HuH-7.5 (cell line): ENCODE measurements at regions not wholly inside any gene's neighbourhood (a gene's known extent, or its start where the extent isn't known, plus 50 kb on each side); places are given as distances from the start of the nearest gene placed in this dataset.
"Not testable (repeated sequence)": the region's sequence is repeated elsewhere in the genome, so short reads cannot be mapped to it uniquely, and the experiment has no call there.

Source experiments
- DNase-seq: peaks from one replicate; pipeline ENCODE4 v3.0.0; 2011; ENCODE audit warnings: low spot score

DNA sequence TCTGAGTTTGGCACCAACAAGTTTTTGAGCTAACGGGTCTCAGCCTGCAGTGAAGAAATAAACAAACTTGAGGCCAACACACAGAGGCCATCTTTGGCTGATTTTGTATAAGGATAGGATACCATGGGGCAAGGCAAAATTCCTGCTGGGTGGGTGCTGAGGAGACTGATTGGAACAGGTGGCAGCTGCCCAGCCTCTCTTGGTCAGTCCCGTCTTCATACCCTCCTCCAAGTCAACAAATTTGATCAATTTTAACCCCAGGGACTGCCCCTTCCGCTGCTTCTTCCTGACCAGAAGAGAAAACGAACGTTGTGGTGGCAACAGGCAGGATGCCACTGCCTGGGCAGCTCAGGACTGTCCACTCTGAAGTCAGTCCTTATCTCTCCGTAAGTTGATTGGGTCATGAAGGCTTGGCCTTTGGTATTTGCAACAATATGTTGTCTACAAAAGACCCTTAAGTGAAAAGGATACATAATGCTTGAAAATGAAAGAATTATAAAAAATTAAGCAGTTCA is 139.3 kb downstream of the SPP2 start:
- DNase-seq, result no peak

DNA sequence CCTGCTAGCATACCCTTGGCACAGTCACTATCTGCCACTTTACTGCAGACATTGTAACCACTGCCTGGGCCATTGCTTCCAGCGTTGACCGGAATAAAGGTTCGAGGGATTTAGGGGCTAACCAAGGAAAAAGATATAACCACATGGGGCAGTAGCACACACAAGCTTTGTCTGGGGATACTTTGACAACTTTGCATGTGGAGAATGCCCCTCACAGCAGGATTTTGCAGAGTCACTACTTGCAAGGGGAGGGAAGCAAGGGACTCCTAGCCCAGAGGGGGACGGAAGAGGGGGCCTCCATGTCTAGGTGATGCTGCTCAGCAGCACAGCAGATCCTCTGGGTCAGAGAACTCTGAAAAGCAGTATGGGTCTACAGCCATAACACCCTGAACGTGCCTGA is 138.7 kb downstream of the SPP2 start:
- DNase-seq, result no peak

DNA sequence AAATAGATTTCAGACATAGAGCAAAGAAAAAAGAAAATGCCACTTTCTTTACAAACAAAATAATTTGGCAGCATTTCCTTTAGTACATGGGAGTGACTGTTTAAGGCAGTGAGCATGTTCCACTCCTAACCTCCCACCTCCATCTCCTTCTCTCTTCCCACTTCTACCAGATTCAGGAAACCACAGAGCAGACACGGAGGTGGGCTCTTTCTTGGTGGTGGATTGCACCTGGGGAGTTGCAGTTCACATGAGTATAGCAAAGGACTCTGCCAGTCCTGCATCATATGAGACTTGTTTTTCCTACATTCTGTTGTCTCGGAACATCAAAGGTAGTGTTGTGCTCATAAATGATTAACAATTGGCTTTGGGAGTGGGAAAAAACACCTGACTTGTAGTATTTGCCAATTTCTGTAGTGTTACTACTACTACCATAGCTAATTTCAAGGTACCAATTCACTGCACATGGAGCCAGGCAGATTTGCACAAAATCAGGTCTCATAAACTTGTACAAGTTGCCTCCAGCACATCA is 137.2 kb downstream of the SPP2 start:
- no peak for DNase-seq

DNA sequence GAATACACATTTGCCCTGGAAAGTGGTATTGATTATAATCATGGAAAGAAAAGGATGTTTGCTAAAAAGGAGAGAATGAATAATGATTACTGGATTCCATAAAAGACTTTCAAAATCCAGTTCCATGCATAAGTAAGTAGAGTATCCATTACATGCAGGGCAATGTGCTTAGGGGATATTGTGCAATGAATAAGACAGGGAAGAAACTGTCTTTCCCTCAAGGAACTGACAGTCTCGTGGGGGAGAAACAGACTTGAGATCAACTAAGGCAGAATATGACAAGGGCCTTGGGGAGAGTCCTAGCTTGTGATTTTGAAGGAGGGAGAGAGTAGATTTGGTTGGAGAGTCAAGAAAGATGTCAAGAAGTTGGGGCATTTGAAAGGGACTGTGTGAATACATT is 130.6 kb downstream of the SPP2 start:
- DNase-seq, result no peak

DNA sequence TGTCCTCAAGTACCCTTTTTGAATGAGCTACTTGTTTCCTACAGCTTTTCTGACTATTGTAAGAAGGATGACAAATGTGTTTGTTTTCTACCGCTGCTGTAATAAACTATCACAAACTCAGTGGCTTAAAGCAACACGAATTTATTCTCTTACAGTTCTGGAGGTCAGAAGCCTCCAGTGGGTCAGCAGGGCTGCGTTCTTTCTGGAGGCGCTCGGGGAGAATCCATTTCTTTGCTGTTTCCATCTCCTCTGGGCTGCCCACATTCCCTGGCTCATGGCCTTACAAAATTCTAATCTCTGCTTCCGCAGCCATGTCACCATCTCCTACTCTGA is 128.5 kb downstream of the SPP2 start:
- DNase-seq, result no peak

DNA sequence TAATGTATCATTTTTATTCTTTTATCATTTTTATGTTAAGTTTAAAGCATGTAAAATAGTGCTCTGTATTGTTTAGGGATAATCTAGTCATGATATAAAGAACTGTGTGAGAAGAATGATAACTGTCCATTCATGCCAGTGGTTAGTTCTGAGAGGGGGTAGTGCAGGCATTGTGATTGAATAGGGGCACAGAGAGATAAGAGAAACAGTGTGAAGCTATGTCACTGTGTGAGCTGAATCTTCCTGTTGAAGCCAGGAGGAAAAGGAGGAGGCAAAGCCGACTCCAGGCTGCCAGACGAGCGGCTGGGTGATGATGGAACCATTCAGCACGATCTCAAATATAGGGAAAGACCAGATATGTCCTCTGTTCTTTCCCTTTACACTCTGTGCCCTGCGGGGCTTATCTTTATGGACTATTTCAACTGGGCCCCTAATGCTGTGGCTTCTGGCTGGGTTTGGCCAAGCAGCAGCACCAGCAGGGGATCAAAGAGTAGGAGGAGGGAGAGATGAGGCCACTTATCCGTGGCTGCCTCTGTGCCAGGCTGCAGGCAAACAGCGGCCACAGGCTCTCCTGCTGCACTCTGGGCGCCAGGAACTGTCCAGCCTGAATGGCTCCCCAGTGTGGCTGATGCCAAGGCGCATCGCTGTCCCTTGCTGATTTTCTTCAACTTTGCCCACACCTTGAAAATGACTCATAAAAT is 128.0 kb downstream of the SPP2 start:
- no peak for DNase-seq

DNA sequence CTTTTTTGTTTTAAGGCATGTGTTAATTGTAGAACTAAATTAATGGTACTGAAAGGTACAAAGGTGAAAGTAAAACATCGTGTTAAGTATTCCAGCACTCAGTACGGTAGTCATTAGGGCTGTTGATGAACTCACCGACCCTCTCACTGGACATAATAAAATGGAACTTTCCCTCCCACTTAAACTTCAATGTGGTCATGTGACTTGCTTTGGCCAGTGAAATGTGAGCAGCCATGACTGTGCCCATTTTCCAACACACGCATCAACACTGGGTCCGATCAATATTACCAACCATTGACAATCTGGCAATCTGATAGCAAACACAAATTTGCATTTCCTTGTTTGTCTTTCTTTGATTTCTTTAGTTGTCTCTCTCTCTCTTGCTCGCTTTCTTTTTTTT is 125.1 kb downstream of the SPP2 start:
- DNase-seq, result no peak

DNA sequence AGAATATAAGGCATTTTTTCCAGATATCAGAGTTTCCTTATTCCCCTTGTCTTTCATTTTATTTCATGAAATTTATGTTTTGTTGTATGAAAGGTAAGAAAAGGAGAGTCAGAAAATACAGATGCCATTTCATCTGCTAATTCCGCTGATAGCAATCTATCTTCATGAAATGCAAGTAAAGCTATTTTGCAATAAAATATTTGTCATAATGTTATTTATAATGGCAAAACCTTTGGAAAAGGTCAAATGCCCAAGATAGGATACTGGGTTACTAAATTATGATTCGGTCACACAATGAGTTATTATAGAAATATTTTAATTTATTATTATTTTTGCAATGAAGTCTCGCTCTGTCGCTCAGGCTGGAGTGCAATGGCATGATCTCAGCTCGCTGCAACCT is 124.2 kb downstream of the SPP2 start:
- no peak for DNase-seq

DNA sequence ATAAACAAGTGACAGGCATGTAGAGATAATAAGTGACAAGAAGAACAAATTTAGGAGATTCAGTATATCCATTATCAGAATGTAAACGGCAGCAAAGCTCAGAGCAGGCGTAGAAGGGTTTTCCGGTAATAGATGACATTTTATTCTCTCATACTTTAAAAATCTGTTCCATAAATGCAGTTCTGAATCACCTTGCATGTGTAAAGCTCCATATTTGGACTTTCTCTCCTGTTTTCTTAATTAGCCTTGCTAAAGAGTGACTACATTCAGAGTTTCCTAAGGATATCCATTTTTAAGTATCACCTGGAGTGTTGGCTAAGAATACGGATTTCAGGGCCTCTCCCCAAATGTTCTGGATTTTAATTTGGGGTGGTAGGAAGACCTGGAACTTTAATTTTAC is 122.0 kb downstream of the SPP2 start:
- DNase-seq, result no peak

DNA sequence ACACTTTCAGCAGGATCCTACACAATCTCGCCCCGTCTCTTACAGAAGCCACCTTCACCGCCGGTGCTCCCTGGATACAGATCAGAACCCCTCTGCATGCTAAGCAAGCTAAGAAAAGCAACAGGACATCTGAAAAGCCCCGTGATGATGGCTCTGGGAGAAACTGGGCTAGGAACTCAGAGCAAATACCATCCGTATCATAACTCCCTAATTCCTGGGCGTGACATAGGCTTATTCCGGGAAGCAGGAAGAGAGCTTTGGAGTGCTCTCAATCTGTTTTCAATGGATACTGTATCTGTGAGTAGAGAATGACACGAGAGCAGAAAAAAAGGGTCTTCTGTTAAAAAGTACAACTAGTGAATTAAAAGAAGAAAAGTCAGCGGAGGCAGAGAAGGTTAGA is 121.6 kb downstream of the SPP2 start:
- no peak for DNase-seq

DNA sequence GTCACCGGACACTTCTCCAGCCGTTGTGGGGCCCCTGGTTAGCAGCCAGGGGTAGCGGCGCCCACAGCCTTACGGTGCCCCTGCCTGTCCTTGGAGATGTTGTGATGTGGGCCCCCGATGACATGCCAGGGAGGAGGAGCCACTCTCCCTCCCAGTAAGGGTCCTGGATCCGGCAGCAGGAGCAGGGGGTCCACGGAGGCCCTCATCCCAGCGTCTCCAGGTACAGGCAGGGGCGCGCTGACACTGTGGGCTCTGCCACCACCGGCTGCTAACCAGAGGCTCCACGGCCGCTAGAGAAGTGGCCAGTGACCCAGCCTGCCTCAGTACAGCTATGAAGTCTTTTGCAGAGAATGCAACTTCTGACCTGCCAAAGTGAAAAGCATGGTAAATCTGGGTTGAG is 121.2 kb downstream of the SPP2 start:
- DNase-seq, result no peak

DNA sequence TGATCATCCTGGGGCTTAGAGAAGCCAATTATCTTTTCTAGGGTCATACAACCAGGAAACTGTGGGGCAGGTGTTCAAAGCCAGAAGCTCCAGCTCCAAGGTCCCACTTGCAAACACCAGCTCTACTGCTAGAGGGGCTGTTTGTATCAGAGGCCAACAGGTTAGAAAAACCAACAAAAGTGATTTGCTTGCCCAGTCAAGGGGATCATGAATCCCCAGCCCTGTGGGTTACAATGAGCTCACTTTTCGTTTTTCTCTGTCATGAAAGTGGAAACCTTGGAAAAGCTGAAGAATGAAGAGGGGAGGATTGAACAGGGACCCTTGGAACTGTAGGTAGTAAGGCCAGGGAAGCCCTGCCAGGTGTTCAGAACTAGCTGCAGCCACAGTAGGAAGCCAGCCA is 119.2 kb downstream of the SPP2 start:
- no peak for DNase-seq

DNA sequence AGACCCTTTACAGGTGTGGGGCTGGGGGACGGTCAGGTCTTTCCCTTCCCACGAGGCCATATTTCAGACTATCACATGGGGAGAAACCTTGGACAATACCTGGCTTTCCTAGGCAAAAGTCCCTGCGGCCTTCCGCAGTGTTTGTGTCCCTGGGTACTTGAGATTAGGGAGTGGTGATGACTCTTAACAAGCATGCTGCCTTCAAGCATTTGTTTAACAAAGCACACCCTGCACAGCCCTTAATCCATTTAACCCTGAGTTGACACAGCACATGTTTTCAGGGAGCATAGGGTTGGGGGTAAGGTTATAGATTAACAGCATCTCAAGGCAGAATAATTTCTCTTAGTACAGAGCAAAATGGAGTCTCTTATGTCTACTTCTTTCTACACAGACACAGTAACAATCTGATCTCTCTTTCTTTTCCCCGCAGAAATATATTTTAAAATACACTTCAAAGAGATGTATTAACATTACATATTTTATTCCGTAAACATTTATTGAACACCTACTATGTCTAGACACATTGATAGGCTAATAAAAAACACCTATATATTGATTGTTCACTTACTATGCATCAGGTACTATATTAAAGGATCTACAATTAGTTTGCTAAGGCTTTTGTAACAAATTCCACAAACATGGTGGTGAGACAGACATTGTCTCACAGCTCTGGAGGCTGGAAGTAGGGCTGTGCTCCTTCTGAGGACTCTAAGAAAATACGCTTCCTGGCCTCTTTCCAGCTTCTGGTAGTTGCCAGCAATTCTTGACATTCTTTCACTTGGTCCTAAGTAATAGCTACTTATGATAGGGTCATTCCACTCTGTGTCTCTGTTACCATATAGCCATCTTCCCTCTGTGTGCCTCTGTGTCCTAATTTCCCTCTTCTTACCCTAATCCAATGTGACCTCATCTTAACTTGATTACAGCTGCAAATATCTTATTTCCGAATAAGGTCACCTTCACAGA is 118.4 kb downstream of the SPP2 start:
- DNase-seq, result not testable (repeated sequence)

DNA sequence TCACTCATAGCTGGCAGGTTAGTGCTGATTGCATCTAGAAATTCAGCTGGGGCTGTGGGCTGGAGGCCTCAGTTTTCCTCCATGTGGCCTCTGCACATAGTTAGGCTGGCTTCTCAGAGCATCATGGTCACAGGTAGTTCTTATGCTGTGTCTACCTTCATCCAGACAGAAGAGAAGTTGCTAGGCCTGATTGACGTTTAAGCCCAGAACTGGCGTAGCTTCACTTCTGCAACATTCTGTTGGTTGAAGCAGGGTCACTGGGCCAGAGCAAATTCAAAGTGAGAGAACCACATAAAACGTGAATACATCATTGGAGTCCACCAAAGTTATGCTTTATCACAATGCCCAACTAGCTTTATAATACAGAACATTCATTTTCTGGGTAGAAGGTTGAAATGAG is 116.0 kb downstream of the SPP2 start:
- no peak for DNase-seq

DNA sequence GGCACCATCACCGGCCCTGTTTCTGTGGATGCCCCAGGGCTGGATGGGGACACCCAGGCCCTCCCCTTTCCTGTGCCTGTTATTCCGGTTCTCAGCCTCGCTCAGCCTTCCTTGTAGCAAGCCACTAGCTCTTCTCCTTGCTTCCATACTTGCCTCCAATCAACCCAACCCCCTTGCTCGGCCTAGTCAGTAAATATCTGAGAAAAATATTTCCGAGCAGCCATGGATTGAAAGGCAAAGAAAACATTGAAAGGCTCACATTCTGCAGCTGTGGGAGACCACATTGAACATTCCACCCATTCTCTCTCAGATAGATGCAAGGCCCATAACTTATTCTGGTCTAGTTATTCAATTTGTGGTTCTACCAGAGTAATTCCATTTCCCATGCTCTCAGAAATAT is 114.9 kb downstream of the SPP2 start:
- no peak for DNase-seq

DNA sequence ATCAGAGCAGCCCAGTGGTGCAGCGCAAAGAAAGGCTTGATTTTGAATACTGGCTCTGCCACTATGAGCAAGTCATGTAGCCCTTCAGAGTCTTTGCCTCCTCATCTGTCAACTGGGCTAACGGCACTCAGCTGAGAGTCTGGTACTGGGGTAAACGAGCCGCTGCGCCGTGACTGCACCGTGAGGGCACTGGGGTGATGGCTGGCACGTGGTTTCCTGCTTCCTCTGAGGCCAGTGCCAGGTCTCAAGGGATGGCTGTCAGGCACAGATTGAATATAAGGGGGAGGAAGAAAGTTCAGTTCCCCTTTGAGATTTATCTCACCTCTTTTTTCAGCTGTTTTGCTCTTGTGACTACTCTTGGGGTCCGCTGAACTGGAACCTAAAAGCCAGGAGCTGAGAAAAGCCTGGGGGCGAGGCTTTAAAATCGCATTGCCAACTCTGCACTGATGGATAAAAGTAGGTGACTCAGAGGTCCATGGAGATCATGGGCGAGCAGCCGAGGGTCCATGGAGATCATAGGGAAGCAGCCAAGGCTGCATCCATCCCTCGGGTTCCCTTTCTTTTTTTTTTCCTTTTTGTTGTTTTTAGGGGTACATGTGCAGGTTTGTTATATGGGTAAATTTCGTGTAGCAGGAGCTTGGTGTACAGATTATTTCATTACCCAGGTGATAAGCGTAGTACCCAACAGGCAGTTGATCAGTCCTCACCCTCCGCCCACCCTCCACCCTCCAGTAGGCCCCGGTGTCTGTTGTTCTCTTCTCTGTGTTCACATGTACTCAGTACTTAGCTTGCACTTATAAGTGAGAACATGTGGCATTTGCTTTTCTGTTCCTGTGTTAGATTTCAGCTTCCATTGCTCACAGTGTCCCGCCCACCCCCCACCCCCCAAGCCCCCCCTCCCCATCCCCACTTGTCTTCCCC is 114.3 kb downstream of the SPP2 start:
- DNase-seq, result no peak

DNA sequence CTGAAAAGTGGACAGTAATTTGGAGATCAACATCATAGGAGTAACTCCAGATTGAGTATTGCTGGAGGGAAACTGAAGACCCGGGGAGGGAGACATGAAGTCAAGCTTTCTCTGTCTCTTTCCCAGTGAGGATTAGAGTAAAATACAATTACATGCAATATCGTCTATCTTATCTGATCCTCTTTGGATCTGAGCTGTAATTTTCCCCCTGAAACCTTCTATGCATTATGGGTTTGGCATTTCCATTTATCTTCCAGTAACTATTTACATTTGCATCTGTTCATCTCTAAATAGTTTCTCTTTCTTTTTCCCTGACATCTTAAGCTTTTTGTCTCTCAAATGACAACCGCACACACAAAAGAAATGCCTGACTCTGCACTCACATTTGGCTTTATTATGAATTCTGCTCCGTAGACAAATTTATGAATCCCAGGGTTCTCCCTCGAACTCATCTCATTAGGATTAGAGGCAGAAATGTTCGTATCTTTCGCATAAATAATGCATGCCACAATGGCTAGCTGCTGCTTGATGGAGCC is 113.1 kb downstream of the SPP2 start:
- no peak for DNase-seq

DNA sequence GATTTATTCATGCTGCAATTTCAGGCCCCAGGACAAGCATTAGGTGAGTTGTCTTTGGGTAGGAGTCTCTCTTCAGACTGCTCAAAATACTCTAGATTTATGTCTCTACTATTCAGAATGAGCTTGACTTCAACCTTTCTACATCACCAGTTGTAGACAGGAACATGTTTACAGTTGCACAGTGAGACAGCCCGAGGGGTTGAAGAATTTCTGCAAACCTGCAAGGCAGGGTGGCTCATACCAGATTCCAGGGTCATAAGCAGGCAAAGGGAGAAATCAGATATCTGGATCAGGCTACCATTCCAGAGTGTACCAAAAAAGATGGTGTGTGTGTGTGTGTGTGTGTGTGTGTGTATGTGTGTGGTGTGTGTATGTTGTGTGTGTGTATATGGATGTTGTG is 112.4 kb downstream of the SPP2 start:
- DNase-seq, result no peak

DNA sequence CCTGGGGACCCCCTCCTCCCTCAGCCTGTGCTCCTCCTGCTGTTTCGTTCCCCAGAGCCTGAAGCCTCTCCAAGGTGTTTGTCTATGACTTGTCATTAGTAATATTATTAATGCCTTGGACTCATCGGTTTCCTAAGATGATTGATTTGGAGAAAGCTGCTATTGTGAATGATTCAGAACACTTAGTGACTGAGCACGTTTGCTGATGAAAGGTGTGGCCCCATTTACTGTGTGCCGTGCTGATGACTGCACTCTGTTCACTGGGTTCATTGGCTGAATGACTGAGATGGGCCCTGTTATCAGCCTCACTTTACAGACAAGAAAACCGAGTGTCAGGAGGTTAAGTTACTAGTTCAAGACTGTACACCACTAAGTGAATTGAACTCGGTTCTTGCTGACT is 111.4 kb downstream of the SPP2 start:
- no peak for DNase-seq

DNA sequence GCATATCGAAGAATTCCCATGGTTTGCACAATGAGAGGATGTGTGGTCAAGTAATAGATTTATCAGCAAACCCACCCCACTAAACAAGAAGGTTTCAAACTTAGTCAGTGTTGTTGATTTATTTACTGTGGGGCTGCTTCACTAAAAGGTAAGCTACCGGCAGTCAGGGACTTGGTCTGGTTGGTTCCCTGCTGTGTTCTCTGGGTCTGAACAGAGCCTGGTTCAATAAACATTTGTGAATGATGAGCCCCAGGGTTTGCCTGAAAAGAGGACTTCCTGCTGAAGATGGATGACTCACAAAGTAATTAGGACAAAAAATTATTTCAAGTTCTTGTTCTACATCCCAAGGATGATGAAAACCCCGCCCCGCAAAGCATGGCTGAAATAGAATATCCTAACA is 108.3 kb downstream of the SPP2 start:
- no peak for DNase-seq

DNA sequence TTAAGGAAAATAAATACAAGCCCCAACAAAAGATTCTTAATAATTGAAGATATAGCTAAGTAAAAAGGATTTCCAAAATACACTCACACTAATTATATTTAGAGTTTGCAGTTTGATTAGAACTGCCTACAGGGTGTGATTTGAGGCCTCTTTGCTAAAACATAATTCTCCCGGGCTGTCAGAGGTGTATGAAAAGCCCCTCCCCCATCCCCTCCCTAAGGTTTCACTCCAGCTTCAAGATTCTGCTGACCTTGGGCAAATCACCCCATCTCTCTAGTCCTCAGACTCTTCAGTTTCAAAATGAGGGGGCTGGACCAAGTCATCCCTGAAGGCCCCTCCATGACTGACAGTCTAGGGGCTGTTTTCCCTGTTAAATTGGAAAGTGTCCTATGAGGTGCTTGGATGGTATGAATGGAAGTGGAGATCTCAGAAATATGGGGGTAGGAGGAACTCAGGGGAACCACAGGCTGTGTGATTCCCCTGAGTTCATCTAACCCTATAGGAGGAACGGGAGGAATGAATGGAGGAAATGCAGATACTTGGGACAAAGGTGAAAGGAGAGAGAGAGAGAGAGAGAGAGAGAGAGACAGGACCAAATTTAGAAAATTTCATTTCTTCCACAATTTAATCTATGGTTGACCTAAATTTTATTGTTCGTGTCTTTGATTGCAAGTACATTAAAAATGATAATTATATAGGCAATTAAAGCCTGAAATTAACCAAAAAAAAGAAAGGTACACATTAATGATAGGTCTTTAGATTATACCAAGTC is 107.5 kb downstream of the SPP2 start:
- DNase-seq, result no peak
